ENCODE measurements at regions not wholly inside any gene's neighbourhood (a gene's known extent, or its start where the extent isn't known, plus 50 kb on each side); places are given as distances from the start of the nearest gene placed in this dataset.

DNA sequence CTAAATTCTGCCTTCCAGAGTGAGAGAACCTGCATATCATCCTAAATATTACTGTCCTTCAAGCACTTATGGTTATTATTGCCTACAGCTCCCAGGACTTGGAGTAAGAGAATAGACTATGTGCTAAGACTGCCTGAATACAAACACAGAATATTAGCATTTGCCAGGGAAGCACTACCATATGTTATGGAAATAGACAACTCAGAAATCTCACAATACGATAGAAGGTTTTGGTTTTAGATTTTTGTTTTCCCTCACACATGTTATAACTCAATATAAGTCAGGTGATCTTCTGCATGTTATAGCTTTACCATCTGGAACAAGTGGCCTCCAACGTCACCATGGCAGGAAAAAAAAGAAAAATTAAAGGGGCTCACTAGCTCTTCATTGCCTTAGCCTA lies 413.9 kb downstream of the LRRIQ3 start:
- TF ChIP-seq, protein P1, sequence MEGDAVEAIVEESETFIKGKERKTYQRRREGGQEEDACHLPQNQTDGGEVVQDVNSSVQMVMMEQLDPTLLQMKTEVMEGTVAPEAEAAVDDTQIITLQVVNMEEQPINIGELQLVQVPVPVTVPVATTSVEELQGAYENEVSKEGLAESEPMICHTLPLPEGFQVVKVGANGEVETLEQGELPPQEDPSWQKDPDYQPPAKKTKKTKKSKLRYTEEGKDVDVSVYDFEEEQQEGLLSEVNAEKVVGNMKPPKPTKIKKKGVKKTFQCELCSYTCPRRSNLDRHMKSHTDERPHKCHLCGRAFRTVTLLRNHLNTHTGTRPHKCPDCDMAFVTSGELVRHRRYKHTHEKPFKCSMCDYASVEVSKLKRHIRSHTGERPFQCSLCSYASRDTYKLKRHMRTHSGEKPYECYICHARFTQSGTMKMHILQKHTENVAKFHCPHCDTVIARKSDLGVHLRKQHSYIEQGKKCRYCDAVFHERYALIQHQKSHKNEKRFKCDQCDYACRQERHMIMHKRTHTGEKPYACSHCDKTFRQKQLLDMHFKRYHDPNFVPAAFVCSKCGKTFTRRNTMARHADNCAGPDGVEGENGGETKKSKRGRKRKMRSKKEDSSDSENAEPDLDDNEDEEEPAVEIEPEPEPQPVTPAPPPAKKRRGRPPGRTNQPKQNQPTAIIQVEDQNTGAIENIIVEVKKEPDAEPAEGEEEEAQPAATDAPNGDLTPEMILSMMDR (conservative IDR thresholded peaks at IDR 0.05; ENCODE audit: low read depth in 2 of 2), result no peak
- TF ChIP-seq EZH2 (IDR thresholded peaks at IDR 0.05; ENCODE audit: low read depth, unreplicated experiment), result no peak

All from GM23338 (cell line).